GM20431 (cell line): ENCODE measurements at regions not wholly inside any gene's neighbourhood (a gene's known extent, or its start where the extent isn't known, plus 50 kb on each side); places are given as distances from the start of the nearest gene placed in this dataset.

Source experiments
- in situ Hi-C: fragments of 300-500 bp; cut with MseI, MboI; formaldehyde crosslinking; loops from one replicate; pipeline ENCODE4 v1.15.0; 2020; ENCODE audit warnings: low sequenced_read_pairs; ENCODE audit not compliant: unreplicated experiment

DNA sequence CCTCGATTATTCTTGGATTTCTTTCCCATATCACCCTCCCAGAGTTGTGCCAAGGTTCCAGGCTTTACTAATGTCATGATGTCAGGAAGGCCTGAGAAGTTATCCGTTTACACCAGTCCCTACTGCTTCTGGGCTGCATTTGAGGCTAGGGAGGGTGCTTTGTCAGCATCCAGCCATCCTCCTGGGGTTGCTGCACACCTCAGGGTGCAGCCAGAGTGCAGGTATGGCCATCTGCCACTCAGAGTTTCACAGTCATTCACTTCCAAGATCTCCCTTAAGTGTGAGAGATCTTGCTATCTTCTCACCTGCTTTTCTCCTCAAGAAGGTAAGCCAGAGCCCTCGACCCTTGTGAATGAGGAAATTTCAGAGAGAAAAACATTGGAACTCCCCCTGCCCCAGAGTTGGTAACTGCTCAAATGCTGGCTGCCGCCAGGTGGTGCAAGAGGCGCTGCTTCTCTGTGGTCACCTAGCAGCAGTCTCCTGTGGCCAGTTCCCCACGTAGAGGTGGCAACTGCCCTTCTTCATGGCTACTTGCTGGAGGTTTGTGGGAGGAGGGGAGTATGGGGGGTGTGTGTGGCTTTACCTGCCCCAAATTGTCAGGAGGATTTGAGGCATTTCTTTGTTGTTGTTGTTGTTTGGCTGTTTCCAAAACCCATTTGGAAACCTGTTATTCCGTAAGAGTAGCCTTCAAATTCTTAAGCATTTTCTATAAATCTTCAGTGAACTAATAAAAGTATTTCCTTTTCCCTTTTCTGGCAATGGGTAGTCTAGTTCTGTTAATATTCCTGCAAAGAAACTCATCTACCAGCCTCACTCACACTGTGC, 259.6 kb upstream of the DMRT1 start:
- in situ Hi-C loops = no loop called here

DNA sequence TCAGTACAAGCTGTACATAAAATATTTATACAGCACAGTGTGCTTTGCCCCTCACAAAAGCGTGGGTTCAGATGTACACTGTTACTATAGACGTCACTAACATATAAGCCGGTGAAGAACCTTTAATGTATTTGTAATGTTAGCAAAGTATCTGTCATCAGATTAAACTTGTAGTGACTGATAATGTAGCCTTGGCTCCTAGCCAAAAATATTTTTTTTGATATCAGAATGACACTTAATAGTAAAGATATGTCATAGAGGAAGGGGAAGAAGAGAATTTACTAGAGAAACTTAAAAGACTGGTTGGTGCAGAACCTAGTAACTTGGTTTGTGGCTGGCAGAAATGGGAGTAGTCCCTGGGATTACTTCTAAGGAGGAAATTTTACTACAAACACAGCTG, 258.7 kb upstream of the DMRT1 start:
- in situ Hi-C loops = no loop called here

DNA sequence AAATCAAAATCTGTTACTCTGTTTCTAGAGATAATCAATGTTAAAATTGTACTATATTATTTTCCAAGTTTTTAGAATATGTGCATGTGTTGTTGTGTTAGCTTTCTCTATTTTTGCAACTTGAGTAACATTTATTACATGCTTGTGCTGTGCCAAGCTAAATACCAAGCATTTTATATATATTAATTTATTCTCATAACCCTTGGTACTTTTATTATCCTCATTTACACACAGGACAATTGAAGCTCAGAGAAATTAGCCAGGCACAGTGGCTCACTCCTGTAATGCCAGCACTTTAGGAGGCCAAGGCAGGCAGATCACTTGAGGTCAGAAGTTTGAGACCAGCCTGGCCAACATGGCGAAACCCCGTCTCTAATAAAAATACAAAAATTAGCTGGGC, 254.0 kb upstream of the DMRT1 start:
- in situ Hi-C loops = no loop called here

DNA sequence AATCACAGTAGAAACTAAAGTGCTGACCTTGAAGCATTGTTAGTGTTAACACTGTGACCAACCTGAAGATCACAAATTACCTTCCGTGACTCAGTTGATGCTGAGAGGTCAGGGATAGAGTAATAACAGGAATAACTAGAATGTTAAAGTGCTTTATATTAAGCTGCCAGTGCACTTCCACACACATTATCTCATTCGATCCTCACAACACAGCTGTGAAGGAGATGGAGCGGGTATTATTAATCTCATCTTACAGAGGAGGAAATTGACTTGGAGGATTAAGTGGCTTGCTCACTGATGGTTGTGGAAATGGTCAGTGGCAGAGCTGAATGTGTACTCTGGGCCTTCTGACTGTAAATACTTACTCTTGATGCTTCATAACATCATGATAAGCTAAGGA, 252.5 kb upstream of the DMRT1 start:
- in situ Hi-C loops = no loop called here

DNA sequence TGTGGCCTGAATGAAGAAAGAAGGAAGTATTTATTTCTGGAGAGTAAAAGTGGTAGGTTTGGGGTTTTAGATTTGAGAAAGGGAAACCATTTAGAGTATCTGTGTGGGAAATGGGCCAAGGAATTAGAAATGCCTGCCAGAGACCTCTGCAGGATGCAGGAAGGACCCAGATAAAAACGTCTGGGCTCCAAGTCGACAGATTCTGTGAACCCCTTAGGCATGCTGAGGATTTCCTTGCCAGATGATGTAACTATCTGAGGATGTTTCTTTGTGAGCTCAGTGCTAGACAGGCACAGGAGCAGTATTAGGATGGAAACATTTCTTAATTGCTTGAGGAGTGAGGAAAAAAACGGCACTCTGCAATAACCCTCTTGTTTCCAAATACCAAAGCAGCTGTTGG, 251.8 kb upstream of the DMRT1 start:
- in situ Hi-C loops = no loop called here

DNA sequence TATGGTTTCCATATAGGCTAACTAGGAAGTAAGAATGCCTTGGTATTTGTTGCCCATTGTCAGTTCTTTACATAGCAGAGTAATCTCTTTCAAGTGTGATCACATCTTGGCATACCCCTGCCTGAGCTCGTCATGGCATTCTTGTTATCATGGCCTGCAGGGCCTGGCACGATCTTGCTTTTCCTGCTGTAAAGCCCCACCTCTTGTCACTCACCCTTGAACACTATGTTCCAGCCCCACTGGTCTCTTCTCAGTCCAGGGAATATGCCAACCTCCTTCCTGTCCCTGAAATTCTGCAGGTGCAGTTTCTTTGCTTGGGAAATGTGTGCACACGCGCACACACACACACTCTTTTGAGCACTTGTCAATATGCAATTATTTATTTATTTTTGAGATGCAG, 250.2 kb upstream of the DMRT1 start:
- in situ Hi-C loops = no loop called here

DNA sequence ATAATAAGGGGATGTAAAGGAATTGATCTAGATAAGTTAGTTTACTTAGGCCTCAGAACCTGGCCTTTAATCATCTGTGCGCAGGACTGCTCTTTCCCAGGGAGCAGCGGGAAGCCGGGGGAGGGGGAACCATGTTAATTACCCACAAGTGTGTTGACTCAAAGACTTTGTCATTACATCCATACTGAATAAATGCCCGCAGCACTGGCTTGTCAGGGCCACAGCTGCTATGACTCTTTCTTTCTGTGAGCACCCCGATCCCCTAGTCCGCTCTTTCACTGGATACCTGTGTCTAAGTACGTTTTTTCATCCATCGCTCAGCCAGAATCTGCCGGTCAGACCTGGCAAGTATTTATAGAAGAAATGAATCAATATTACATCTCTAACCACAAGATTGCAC, 249.3 kb upstream of the DMRT1 start:
- in situ Hi-C loops = no loop called here

DNA sequence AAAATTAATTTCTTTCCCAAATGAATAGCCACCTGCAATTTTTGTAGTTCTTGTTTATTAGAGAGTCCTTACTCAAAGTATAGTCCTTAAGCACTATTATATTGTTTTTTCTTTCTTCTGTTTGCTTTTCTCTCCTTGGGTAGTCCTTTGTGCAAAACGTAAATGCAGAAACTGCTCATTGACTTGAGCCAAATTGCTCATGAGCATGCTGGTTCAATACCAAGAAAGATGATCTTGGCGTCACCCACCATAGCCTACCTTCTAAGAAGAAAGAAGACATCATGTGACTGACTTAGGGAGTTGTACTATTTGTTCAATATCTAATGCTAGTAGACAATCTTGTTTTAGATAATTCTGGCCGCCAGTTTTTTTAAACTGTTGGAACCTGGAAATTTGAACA, 248.8 kb upstream of the DMRT1 start:
- in situ Hi-C loops = no loop called here

DNA sequence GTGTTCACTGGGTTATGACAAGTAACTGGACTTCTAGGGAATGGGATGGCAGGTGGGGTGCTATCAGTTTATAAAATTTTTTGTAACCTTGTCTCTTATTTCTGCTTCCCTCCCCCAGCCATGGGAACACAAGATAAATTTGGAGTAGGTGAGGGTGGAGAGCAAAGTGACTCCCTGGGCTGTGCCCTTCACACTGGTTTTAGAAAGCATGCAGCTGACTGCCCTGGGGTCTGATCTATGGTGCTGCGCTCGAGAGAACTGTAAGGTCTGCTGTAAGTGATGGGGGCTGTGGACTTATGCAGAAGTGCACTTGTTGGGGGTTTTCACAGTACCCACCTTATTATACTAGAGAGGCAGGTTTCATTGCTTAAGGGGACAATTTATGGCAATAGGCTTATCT, 247.7 kb upstream of the DMRT1 start:
- in situ Hi-C loops = no loop called here

DNA sequence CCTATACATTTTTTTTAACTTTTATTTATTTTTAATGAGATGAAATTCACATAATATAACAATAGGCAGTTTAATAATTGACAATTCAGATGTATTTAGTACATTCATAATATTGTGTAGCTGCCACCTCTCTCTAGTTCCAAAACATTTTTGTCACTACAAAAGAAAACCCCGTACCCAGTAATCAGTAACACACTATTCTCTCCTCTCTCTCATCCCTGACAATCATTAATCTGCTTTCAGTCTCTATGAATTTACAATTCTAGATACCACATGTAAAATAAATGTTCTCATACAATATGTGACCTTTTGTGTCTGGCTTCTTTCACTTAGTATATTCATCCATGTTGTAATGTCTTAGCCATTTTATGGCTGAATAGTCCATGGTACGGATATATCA, 244.8 kb upstream of the DMRT1 start:
- in situ Hi-C loops = no loop called here

DNA sequence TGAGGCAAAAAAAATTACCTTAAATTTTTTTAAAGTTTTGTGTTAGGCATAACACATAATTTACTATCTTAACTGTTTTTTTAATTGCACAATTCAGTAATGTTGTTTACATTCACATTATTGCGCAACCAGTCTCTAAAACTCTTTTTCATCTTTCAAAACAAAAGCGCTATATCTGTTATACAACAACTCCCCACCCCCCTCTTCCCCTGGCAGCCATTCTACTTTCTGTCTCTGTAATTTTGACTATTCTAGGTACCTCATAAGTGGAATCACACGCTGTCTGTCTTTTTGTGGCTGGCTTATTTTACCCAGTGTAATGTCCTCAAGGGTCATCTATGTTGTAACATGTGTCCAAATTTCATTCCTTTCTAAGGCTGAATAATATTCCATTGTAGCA, 241.5 kb upstream of the DMRT1 start:
- in situ Hi-C loops = loop anchor here (25.0 kb wide), 1 partner anchor 412 kb away; no protein-coding TSS in a partner anchor

DNA sequence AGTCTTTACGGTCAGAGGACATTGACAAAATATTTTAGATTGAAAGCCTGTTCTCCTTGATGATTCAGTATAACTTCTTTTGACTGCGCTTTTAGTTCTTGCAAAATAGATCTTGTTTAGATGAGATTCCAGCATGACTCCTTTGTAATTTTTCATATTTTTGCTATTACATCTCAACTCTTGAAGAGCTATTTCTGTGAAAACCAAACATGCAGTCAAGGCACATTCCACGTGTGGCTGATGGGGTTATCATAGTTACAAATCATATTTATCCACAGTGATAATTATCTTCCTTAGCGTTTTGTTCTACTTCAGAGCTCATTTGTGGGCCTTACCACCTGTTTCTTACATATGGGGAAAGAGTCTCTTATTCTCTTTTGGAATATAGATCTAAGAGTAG, 238.8 kb upstream of the DMRT1 start:
- in situ Hi-C loops = loop anchor here (25.0 kb wide), 1 partner anchor 410 kb away; no protein-coding TSS in a partner anchor

DNA sequence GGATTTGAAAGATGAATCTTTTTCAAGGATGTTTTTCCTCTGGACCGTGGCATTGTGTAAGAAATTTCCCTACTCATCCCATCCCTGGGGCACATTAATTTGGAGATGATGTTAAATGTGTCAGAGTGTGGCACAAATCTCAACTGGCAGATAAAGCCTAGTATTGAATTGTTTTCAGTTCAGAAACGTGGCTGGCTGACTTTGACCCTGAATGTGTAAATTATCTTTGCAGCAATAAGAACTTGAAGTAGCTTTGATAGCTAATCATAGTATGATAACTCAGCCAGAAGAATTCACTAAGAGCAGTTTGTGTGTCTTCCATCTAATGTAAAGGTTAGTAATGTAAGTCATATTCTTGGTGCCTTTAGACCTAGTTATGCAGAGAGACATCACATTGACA, 238.4 kb upstream of the DMRT1 start:
- in situ Hi-C loops = loop anchor here (25.0 kb wide), 1 partner anchor 409 kb away; no protein-coding TSS in a partner anchor

DNA sequence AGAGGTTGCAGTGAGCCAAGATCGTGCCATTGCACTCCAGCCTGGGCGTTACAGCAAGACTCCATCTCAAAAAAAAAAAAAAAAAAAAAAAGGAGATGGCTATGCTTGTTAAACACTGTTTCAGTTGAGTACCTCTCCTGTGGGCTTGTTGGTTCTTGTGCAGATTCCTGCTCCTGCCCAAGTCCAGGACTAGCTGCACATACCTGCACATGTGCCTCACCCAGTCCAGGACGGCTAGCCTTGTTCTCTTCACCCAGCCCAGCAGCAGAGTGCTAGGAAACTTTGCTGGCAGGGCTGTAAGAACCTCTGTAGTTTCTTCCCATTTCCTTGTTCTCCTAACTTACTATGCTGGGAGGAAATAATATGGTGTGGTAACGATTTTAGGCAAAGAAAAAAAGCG, 234.1 kb upstream of the DMRT1 start:
- in situ Hi-C loops = loop anchor here (25.0 kb wide), 1 partner anchor 405 kb away; no protein-coding TSS in a partner anchor

DNA sequence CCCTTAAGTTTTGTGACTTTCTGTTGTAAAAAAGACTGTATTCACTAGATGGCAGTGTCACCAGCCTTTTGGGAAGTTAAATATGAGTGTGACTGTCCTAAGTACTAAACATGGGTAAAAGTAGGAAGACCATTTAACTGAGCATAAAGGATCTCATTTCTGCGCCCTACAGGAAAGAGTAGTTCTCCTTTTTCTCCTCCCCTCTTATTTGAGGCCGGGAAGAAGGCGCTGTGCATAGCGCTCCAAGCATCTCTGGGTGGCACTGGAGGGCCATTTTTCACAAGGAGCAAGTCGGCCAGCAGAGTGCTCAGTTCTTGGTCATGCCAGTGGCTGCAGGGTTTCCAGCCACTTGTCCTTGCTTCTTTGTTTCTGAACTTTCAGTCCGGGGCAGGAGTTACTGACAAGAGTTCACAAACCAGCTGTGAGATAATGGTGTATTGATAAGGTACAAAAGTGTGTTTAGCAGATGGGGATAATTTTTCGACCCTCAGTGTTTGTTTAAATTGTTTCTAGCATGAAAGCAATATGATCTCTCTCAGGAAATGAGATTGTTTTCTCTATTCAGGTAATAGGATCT, 227.6 kb upstream of the DMRT1 start:
- in situ Hi-C loops = loop anchor here (25.0 kb wide), 1 partner anchor 398 kb away; no protein-coding TSS in a partner anchor

DNA sequence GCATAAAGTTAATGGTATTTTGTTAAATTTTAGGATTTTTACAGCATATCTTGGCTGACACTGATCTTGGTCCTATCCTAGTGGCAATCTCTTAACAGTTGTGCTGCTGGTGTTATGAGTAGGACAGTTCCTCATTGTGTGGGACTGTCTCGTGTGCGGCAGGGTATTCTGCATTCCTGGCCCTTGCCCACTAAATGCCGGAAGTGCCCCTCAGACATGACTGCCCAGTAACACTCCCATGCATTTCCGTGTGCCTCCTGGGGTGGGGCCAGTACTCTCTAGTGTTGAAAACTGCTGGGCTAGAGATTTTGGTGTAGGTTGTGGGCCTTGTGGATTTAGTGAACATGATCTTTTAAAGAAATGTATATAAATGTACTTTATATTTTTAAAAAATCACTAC, 227.1 kb upstream of the DMRT1 start:
- in situ Hi-C loops = loop anchor here (25.0 kb wide), 1 partner anchor 398 kb away; no protein-coding TSS in a partner anchor

DNA sequence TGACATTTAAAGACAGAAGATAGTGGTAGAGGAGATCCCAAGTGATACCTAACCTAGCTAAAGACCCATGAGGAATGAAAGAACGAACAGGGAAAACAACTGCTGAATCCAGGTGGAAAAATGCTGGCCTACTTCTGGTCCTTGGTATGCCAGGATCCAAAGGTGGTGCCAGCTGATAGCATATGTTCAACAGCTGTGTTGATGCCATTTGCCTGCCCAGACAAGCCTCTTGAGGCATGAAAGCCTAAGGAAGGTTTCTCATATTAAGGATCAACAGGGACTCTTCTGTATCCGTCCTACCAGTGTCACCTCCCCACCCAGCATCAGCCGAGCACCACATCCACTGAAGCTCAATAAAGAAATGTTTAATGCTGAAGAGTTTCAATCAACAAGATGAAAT, 225.7 kb upstream of the DMRT1 start:
- in situ Hi-C loops = loop anchor here (25.0 kb wide), 1 partner anchor 397 kb away; no protein-coding TSS in a partner anchor

DNA sequence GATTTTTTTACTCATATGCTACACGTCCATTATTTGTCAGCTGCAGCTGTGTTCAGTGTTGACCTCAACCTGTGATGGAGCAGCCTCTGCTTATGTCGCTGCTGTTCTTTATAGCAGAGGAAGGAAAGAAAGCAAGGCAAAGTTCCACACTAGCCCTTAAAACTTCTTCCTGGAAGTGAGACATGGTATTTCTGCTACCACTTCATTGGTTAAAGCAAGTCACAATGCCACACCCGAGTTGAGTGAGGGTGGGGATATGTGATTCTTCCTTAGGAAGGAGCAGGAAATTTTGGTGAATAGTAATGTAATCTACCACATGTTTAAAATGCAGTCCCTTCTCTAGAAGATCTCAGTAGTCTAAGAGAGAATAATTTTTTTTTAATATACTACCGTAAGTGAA, 224.8 kb upstream of the DMRT1 start:
- in situ Hi-C loops = loop anchor here (25.0 kb wide), 1 partner anchor 396 kb away; no protein-coding TSS in a partner anchor

DNA sequence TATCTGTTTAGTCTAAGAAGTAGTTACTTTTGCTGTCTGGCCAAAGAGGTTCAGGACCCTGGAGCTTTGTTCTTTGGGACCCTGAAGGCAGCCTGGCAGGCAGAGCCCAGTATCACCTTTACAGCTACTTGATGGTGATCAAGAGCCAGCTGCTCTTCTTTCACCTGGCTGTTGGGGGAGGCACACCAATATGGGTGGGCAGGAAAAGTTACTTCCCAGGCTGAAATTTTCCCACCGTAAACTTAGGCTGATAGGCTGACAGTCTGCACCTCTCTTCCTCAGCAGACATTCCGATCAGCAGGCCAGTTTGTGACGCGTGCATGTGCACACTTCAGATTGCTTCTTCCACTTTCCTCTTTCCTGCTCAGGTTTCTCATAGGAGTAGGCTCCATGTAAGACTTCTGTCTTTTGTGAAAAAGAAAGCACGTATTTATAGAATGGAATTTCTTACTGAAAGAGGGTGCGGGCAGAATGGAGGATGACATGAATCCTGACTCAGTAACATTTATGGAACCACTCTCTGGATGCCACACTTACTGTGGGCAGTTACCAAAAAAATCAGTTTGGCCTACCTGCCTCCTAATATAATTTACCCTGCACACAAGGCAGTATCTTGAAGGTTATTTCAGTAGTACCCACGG, 223.9 kb upstream of the DMRT1 start:
- in situ Hi-C loops = loop anchor here (25.0 kb wide), 1 partner anchor 395 kb away; no protein-coding TSS in a partner anchor

DNA sequence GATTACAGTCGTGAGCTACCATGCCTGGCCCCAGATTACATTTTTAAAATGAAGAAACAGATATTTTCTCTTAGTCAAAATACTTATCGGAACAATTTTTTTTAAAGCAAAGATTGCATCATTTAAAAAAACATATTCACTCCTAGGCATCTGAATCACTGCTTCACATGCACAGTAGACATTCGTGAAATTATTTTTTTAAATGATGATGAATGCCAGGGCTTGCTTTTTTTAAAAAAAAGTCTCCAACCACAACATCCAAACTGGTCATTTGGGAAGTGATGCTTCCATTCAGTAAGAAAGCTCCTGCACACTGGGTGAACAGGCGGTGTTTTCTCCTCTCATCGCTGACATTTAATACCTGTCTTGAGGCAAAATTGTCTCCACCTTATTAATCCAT, 223.0 kb upstream of the DMRT1 start:
- in situ Hi-C loops = loop anchor here (25.0 kb wide), 1 partner anchor 394 kb away; no protein-coding TSS in a partner anchor
